IMR-90 (cell line): ENCODE measurements at regions not wholly inside any gene's neighbourhood (a gene's known extent, or its start where the extent isn't known, plus 50 kb on each side); places are given as distances from the start of the nearest gene placed in this dataset.

Experiments
- ATAC-seq: fragments of 200-7000 bp; cut with Tn5 transposase; 2 replicates; pipeline ENCODE4 v1.9.1; 2020; ENCODE audit warnings: low read depth, mild to moderate bottlenecking, moderate library complexity
- BruUV-seq: library from RNA; stranded (reverse); fragments of 400-500 nt; replicated peaks from 2 replicates; lab custom pipeline; 2021; lab: Mats Ljungman, UMichigan
- CTCF ChIA-PET: fragments of 300-600 bp; formaldehyde crosslinking; extraction: SDS; loops from one replicate; lab custom pipeline; 2021; ENCODE audit warnings: antibody characterized with exemption; lab: Yijun Ruan, JAX
- POLR2A ChIA-PET: fragments of 300-600 bp; sonication (Branson Sonifier 250); formaldehyde crosslinking; loops from one replicate; lab custom pipeline; 2022; ENCODE audit warnings: antibody characterized with exemption; ENCODE audit not compliant: unreplicated experiment; lab: Charles Lee
- DNase-seq: peaks from one replicate; pipeline ENCODE4 v3.0.0; 2013
- H2AFZ ChIP-seq: replicated peaks from 2 replicates; pipeline ENCODE3; 2013; ENCODE audit warnings: low read length, mild to moderate bottlenecking; ENCODE audit not compliant: poor library complexity
- H2AK5ac ChIP-seq: 2 replicates; pipeline ENCODE4 v1.6.1; 2013; ENCODE audit warnings: low read depth, low read length, inconsistent platforms
- H2AK9ac ChIP-seq: replicated peaks from 2 replicates; pipeline ENCODE3; 2013; ENCODE audit warnings: mild to moderate bottlenecking, low read depth, low read length, moderate library complexity; ENCODE audit not compliant: poor library complexity
- H2BK120ac ChIP-seq: 2 replicates; pipeline ENCODE4 v1.6.1; 2013; ENCODE audit warnings: low read depth, low read length, inconsistent platforms
- H2BK15ac ChIP-seq: 3 replicates; pipeline ENCODE4 v1.6.1; 2013; ENCODE audit warnings: low read depth, low read length, inconsistent platforms
- H2BK20ac ChIP-seq: 2 replicates; pipeline ENCODE4 v1.6.1; 2013; ENCODE audit warnings: low read depth, mild to moderate bottlenecking, inconsistent platforms, low read length, moderate library complexity
- H2BK5ac ChIP-seq: 2 replicates; pipeline ENCODE4 v1.6.1; 2013; ENCODE audit warnings: mild to moderate bottlenecking, low read depth, low read length, inconsistent platforms; ENCODE audit not compliant: poor library complexity, severe bottlenecking
- H3K14ac ChIP-seq: replicated peaks from 2 replicates; pipeline ENCODE4 v1.6.1; 2013; ENCODE audit warnings: low read depth, low read length, inconsistent platforms
- H3K18ac ChIP-seq: 2 replicates; pipeline ENCODE4 v1.6.1; 2013; ENCODE audit warnings: low read depth, low read length, control low read depth
- H3K23ac ChIP-seq: 2 replicates; pipeline ENCODE4 v1.6.1; 2013; ENCODE audit warnings: low read depth, low read length, inconsistent platforms
- H3K27ac ChIP-seq: 2 replicates; pipeline ENCODE4 v1.5.1; 2013; ENCODE audit warnings: mild to moderate bottlenecking, control low read depth, low read length; ENCODE audit not compliant: insufficient read depth
- H3K27me3 ChIP-seq: 2 replicates; pipeline ENCODE4 v1.6.1; 2013; ENCODE audit warnings: low read length; ENCODE audit not compliant: control insufficient read depth, insufficient read depth
- H3K36me3 ChIP-seq: 2 replicates; pipeline ENCODE4 v1.6.1; 2013; ENCODE audit warnings: low read length, mixed read lengths; ENCODE audit not compliant: control insufficient read depth, insufficient read depth
- H3K4ac ChIP-seq: 2 replicates; pipeline ENCODE4 v1.6.1; 2013; ENCODE audit warnings: low read depth, low read length, inconsistent platforms
- H3K4me1 ChIP-seq: 2 replicates; pipeline ENCODE4 v1.6.1; 2013; ENCODE audit warnings: low read length, mixed read lengths; ENCODE audit not compliant: control insufficient read depth, insufficient read depth
- H3K4me2 ChIP-seq: 2 replicates; pipeline ENCODE4 v1.6.1; 2013; ENCODE audit warnings: low read depth, mild to moderate bottlenecking, control low read depth, low read length, moderate library complexity
- H3K4me3 ChIP-seq: 2 replicates; pipeline ENCODE4 v1.5.1; 2013; ENCODE audit warnings: low read depth, mild to moderate bottlenecking, control low read depth, low read length, moderate library complexity; ENCODE audit not compliant: insufficient read depth
- H3K56ac ChIP-seq: 2 replicates; pipeline ENCODE4 v1.6.1; 2013; ENCODE audit warnings: low read length, inconsistent platforms; ENCODE audit not compliant: insufficient read depth; ENCODE audit errors: extremely low read depth
- H3K79me1 ChIP-seq, 2 experiments: 2 replicates each; pipeline ENCODE4 v1.6.1; 2013; ENCODE audit warnings: low read length in 2 of 2, inconsistent platforms in 1 of 2, low read depth in 1 of 2
- H3K9ac ChIP-seq: 2 replicates; pipeline ENCODE4 v1.6.1; 2013; ENCODE audit warnings: low read depth, low read length, control low read depth
- H3K9me1 ChIP-seq: 2 replicates; pipeline ENCODE4 v1.6.1; 2013; ENCODE audit warnings: low read length, inconsistent platforms; ENCODE audit not compliant: insufficient read depth
- H3K9me3 ChIP-seq: 2 replicates; pipeline ENCODE4 v1.6.1; 2013; ENCODE audit warnings: low read length; ENCODE audit not compliant: control insufficient read depth, insufficient read depth
- H4K20me1 ChIP-seq: 2 replicates; pipeline ENCODE4 v1.6.1; 2013; ENCODE audit warnings: low read length, inconsistent platforms; ENCODE audit not compliant: insufficient read depth
- H4K5ac ChIP-seq: 2 replicates; pipeline ENCODE4 v1.6.1; 2013; ENCODE audit warnings: mild to moderate bottlenecking, low read depth, low read length, control low read depth
- H4K8ac ChIP-seq, 2 experiments: 2 replicates each; pipeline ENCODE4 v1.6.1; 2013; ENCODE audit warnings: low read depth in 2 of 2, low read length in 2 of 2, control low read depth in 1 of 2, inconsistent platforms in 1 of 2
- H4K91ac ChIP-seq: 2 replicates; pipeline ENCODE4 v1.6.1; 2013; ENCODE audit warnings: low read depth, low read length, inconsistent platforms; ENCODE audit not compliant: insufficient read depth
- BHLHE40 ChIP-seq: fragments of 150-350 bp; IDR thresholded peaks from 2 replicates; pipeline ENCODE4 v1.6.1; 2016; ENCODE audit warnings: mild to moderate bottlenecking, low read depth, low read length
- CEBPB ChIP-seq: IDR thresholded peaks from 2 replicates; pipeline ENCODE4 v1.6.1; 2012; ENCODE audit warnings: low read depth, low read length, improper control_type of control experiment
- CHD1 ChIP-seq: IDR thresholded peaks from 2 replicates; pipeline ENCODE4 v1.6.1; 2012; ENCODE audit warnings: low read depth, low read length, improper control_type of control experiment
- CTCF ChIP-seq: conservative IDR thresholded peaks from 2 replicates; pipeline ENCODE4 v1.5.1; 2012; ENCODE audit warnings: mild to moderate bottlenecking, low read depth, low read length, improper control_type of control experiment
- ELK1 ChIP-seq: fragments of 150-350 bp; IDR thresholded peaks from 2 replicates; pipeline ENCODE4 v1.6.1; 2016; ENCODE audit warnings: low read depth, mild to moderate bottlenecking, low read length, moderate library complexity, borderline replicate concordance
- FOS ChIP-seq: fragments of 150-350 bp; IDR thresholded peaks from 2 replicates; pipeline ENCODE4 v1.6.1; 2016; ENCODE audit warnings: low read depth, low read length
- MAFK ChIP-seq: IDR thresholded peaks from 2 replicates; pipeline ENCODE4 v1.6.1; 2012; ENCODE audit warnings: low read depth, low read length, improper control_type of control experiment
- MAZ ChIP-seq: IDR thresholded peaks from 2 replicates; pipeline ENCODE4 v1.6.1; 2012; ENCODE audit warnings: low read depth, mild to moderate bottlenecking, low read length, improper control_type of control experiment, moderate library complexity, borderline replicate concordance
- MXI1 ChIP-seq: IDR thresholded peaks from 2 replicates; pipeline ENCODE4 v1.6.1; 2012; ENCODE audit warnings: low read depth, mild to moderate bottlenecking, low read length, moderate library complexity, borderline replicate concordance
- NFE2L2 ChIP-seq: fragments of 150-350 bp; IDR thresholded peaks from 2 replicates; pipeline ENCODE4 v1.6.1; 2016; ENCODE audit warnings: low read depth, mild to moderate bottlenecking, low read length
- POLR2A ChIP-seq: IDR thresholded peaks from 2 replicates; pipeline ENCODE4 v1.6.1; 2012; ENCODE audit warnings: mild to moderate bottlenecking, low read depth, low read length
- RAD21 ChIP-seq: IDR thresholded peaks from 2 replicates; pipeline ENCODE4 v1.6.1; 2012; ENCODE audit warnings: low read length, improper control_type of control experiment
- RCOR1 ChIP-seq: IDR thresholded peaks from 2 replicates; pipeline ENCODE4 v1.6.1; 2012; ENCODE audit warnings: mild to moderate bottlenecking, low read length, improper control_type of control experiment; ENCODE audit not compliant: insufficient replicate concordance
- RFX5 ChIP-seq: IDR thresholded peaks from 2 replicates; pipeline ENCODE4 v1.8.0; 2012; ENCODE audit warnings: low read depth, mild to moderate bottlenecking, low read length, moderate library complexity
- SMC3 ChIP-seq: fragments of 150-350 bp; IDR thresholded peaks from 2 replicates; pipeline ENCODE4 v1.6.1; 2016; ENCODE audit warnings: low read depth, mild to moderate bottlenecking, antibody characterized with exemption, low read length, moderate library complexity
- USF2 ChIP-seq: fragments of 150-350 bp; IDR thresholded peaks from 2 replicates; pipeline ENCODE4 v1.6.1; 2017; ENCODE audit warnings: mild to moderate bottlenecking, antibody characterized with exemption, low read length, low read depth
- WGBS, 2 experiments: methylation state at CpG; one replicate each; pipeline versions ENCODE4 v1.1.5 to v1.1.7; 2013; ENCODE audit warnings: missing lambda C conversion rate in 2 of 2; ENCODE audit not compliant: insufficient read length in 1 of 2; ENCODE audit errors: extremely low coverage in 2 of 2; 5-methylcytosine and 5-hydroxymethylcytosine counted together
- dilution Hi-C: fragments of 300-500 bp; cut with HindIII; formaldehyde crosslinking; loops from one replicate; pipeline ENCODE4 v1.14.3; 2018; ENCODE audit warnings: low sequenced_read_pairs; ENCODE audit not compliant: unreplicated experiment
- in situ Hi-C: fragments of 300-500 bp; cut with MboI; formaldehyde crosslinking; loops from 3 replicates; pipeline ENCODE4 v1.14.3; 2019; ENCODE audit warnings: low sequenced_read_pairs, inconsistent platforms, mixed read lengths
- intact Hi-C: fragments of 100-400 bp; cut with micrococcal nuclease; formaldehyde crosslinking; loops from 2 replicates; pipeline ENCODE4 v1.10.0; 2022

GRCh38 chr1:96934282-96934681 lies 212.7 kb downstream of the PTBP2 start:
- H2BK20ac ChIP-seq: no peak overlapping the region
- no CpG with 5 or more reads among the region's 3 CpGs for WGBS, 2 experiments
- no peak for TF ChIP-seq RCOR1
- TF ChIP-seq CEBPB: no peak
- no peak for TF ChIP-seq ELK1
- TF ChIP-seq MAZ: no peak
- TF ChIP-seq POLR2A: no peak
- TF ChIP-seq MAFK: no peak
- TF ChIP-seq MXI1: no peak
- no peak for TF ChIP-seq RFX5
- TF ChIP-seq BHLHE40: no peak
- TF ChIP-seq RAD21: no peak
- no peak for TF ChIP-seq CTCF
- TF ChIP-seq CHD1: no peak
- no peak for TF ChIP-seq NFE2L2
- TF ChIP-seq SMC3: no peak
- TF ChIP-seq FOS: no peak
- TF ChIP-seq USF2: no peak
- H2AK9ac ChIP-seq: no peak overlapping the region
- no peak overlapping the region for H2BK15ac ChIP-seq
- H2BK120ac ChIP-seq: no peak overlapping the region
- no peaks in the 10 kb centered on the region for H3K4me1 ChIP-seq
- no peaks in the 10 kb centered on the region for H3K9me3 ChIP-seq
- H3K27me3 ChIP-seq: no peaks in the 10 kb centered on the region; the same call in 1 of the 2 replicates
- H4K8ac ChIP-seq: no peak overlapping the region
- no peaks in the 10 kb centered on the region for H3K36me3 ChIP-seq
- dilution Hi-C loops: no loop called here
- no peaks in the 10 kb centered on the region for H3K79me1 ChIP-seq
- no peaks in the 10 kb centered on the region for H4K20me1 ChIP-seq
- H3K23ac ChIP-seq: no peak overlapping the region
- ChIA-PET POLR2A (no interaction called here), CTCF (no interaction called here)
- DNase-seq (no peak), ATAC-seq (no peak)
- no peak overlapping the region for H4K5ac ChIP-seq
- in situ Hi-C loops: no loop called here
- H2AFZ ChIP-seq: no peak overlapping the region
- H3K4me2 ChIP-seq: no peak overlapping the region
- no peak overlapping the region for H3K14ac ChIP-seq
- H3K4me3 ChIP-seq: no peak overlapping the region
- H4K91ac ChIP-seq: no peak overlapping the region
- no peak overlapping the region for H3K4ac ChIP-seq
- no TSS peak for BruUV-seq
- H3K9ac ChIP-seq: no peak overlapping the region
- no peak overlapping the region for H2BK5ac ChIP-seq
- intact Hi-C loops: no loop called here
- no peak overlapping the region for H3K18ac ChIP-seq
- H3K27ac ChIP-seq: no peak overlapping the region
- no peak overlapping the region for H2AK5ac ChIP-seq
- no peak overlapping the region for H3K56ac ChIP-seq
- no peaks in the 10 kb centered on the region for H3K9me1 ChIP-seq
